ENCODE measurements at regions not wholly inside any gene's neighbourhood (a gene's known extent, or its start where the extent isn't known, plus 50 kb on each side); places are given as distances from the start of the nearest gene placed in this dataset.

DNA sequence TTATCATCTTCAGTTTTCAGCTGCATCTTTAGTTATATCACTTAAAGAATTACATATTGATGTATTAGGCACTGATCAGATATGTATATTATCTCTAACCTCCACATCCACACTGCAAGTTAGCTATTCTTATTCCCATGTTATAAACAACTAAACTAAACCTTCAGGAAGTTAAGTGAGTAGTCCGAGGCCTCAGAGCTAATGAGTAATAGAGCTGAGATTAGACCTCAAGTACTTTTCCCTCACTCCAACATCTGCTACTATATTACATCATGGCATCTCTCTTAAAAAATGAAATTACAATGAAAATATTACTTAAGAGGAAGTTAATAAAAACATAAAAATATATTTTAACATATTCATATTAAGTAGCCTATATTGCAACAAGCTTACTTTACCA, 183.6 kb upstream of the MAP2 start:
- TF ChIP-seq CTCF (IDR thresholded peaks at IDR 0.05) = no peak
- no peak for TF ChIP-seq EP300 (IDR thresholded peaks at IDR 0.05)
- TF ChIP-seq POLR2A (IDR thresholded peaks at IDR 0.05) = no peak
